Muscle layer of duodenum (tissue), 2 donors: ENCODE measurements at regions not wholly inside any gene's neighbourhood (a gene's known extent, or its start where the extent isn't known, plus 50 kb on each side); places are given as distances from the start of the nearest gene placed in this dataset.
"Not testable (repeated sequence)": the region's sequence is repeated elsewhere in the genome, so short reads cannot be mapped to it uniquely, and the experiment has no call there.

Experiments
- H3K27ac ChIP-seq: one replicate; pipeline ENCODE4 v1.7.0; 2013; ENCODE audit warnings: mild to moderate bottlenecking, low read length
- H3K27me3 ChIP-seq: one replicate; pipeline ENCODE4 v1.7.0; 2013; ENCODE audit warnings: low read depth, mild to moderate bottlenecking, control low read depth, low read length
- H3K36me3 ChIP-seq, 2 donors: one replicate each; pipeline ENCODE4 v1.7.0; 2013; ENCODE audit warnings: low read length in 2 of 2, control low read depth in 1 of 2, mild to moderate bottlenecking in 1 of 2; ENCODE audit not compliant: insufficient read depth in 2 of 2, control insufficient read depth in 1 of 2
- H3K4me1 ChIP-seq, 2 donors: one replicate each; pipeline ENCODE4 v1.7.0; 2013; ENCODE audit warnings: low read length in 2 of 2, mild to moderate bottlenecking in 2 of 2, control low read depth in 1 of 2, moderate library complexity in 1 of 2; ENCODE audit not compliant: insufficient read depth in 2 of 2, control insufficient read depth in 1 of 2
- H3K4me3 ChIP-seq, 2 donors: one replicate each; pipeline ENCODE4 v1.7.0; 2013; ENCODE audit warnings: low read length in 2 of 2, low read depth in 1 of 2, mild to moderate bottlenecking in 1 of 2
- H3K9me3 ChIP-seq, 2 donors: one replicate each; pipeline ENCODE4 v1.7.0; 2013; ENCODE audit warnings: low read length in 2 of 2, control low read depth in 1 of 2, mild to moderate bottlenecking in 1 of 2; ENCODE audit not compliant: control insufficient read depth in 1 of 2
- donor health status: healthy.

GRCh38 chr1:212155219-212155618, 119.7 kb downstream of the DTL start:
- no peaks in the 10 kb centered on the region for H3K27me3 ChIP-seq
- no peak overlapping the region for H3K27ac ChIP-seq
- no peaks in the 10 kb centered on the region for H3K4me1 ChIP-seq
- peaks cover 0 to 6% of the 10 kb centered on the region in 2 donors for H3K9me3 ChIP-seq
- no peak overlapping the region for H3K4me3 ChIP-seq
- no peaks in the 10 kb centered on the region for H3K36me3 ChIP-seq

- Histone ChIP-seq H3K4me1 (peaks cover 3% of the 10 kb centered on the region in 2 donors), H3K36me3 (no peaks in the 10 kb centered on the region), H3K4me3 (no peak overlapping the region), H3K27ac (no peak overlapping the region), H3K27me3 (no peaks in the 10 kb centered on the region), H3K9me3 (peaks cover 0 to 6% of the 10 kb centered on the region in 2 donors)
These were observed 121.7 kb downstream of the DTL start for GRCh38 chr1:212157252-212157651.

GRCh38 chr1:212158912-212159796, 123.6 kb downstream of the DTL start:
- H3K27ac ChIP-seq: no peak overlapping the region
- peaks cover 0 to 6% of the 10 kb centered on the region in 2 donors for H3K9me3 ChIP-seq
- no peaks in the 10 kb centered on the region for H3K27me3 ChIP-seq
- no peaks in the 10 kb centered on the region for H3K36me3 ChIP-seq
- peaks cover 5 to 15% of the 10 kb centered on the region in 2 donors for H3K4me1 ChIP-seq
- no peak overlapping the region for H3K4me3 ChIP-seq

GRCh38 chr1:212161231-212161781, 123.9 kb upstream of the PPP2R5A start:
- H3K27me3 ChIP-seq: no peaks in the 10 kb centered on the region
- H3K4me1 ChIP-seq: peaks cover 5 to 15% of the 10 kb centered on the region in 2 donors
- H3K27ac ChIP-seq: no peak overlapping the region
- H3K9me3 ChIP-seq: no peaks in the 10 kb centered on the region
- no peak overlapping the region for H3K4me3 ChIP-seq
- no peaks in the 10 kb centered on the region for H3K36me3 ChIP-seq

- Histone ChIP-seq H3K36me3 (no peaks in the 10 kb centered on the region), H3K9me3 (no peaks in the 10 kb centered on the region), H3K4me1 (peaks cover 8 to 22% of the 10 kb centered on the region in 2 donors), H3K27ac (no peak overlapping the region), H3K4me3 (no peak overlapping the region), H3K27me3 (no peaks in the 10 kb centered on the region)
These were observed 122.6 kb upstream of the PPP2R5A start for GRCh38 chr1:212162635-212163034.

GRCh38 chr1:212164095-212164872, 120.9 kb upstream of the PPP2R5A start:
- Histone ChIP-seq H3K4me1 (peaks cover 8 to 22% of the 10 kb centered on the region in 2 donors), H3K36me3 (no peaks in the 10 kb centered on the region), H3K27ac (no peak overlapping the region), H3K4me3 (no peak overlapping the region), H3K27me3 (no peaks in the 10 kb centered on the region), H3K9me3 (no peaks in the 10 kb centered on the region)

GRCh38 chr1:212166244-212166643, 119.0 kb upstream of the PPP2R5A start:
- Histone ChIP-seq H3K4me1 (peaks cover 8 to 22% of the 10 kb centered on the region in 2 donors), H3K27ac (no peak overlapping the region), H3K4me3 (no peak overlapping the region), H3K9me3 (no peaks in the 10 kb centered on the region), H3K36me3 (no peaks in the 10 kb centered on the region), H3K27me3 (no peaks in the 10 kb centered on the region)

- no peaks in the 10 kb centered on the region for H3K27me3 ChIP-seq
- no peak overlapping the region for H3K27ac ChIP-seq
- H3K9me3 ChIP-seq: no peaks in the 10 kb centered on the region
- peak overlapping the region in 1 of 2 donors; percentile 13 for H3K4me3 ChIP-seq
- H3K36me3 ChIP-seq: no peaks in the 10 kb centered on the region
- peaks cover 8 to 22% of the 10 kb centered on the region in 2 donors for H3K4me1 ChIP-seq
These were observed 118.6 kb upstream of the PPP2R5A start for GRCh38 chr1:212166644-212167043.

- H3K4me1 ChIP-seq: peaks cover 7 to 20% of the 10 kb centered on the region in 2 donors
- no peaks in the 10 kb centered on the region for H3K9me3 ChIP-seq
- no peaks in the 10 kb centered on the region for H3K36me3 ChIP-seq
- no peaks in the 10 kb centered on the region for H3K27me3 ChIP-seq
- H3K27ac ChIP-seq: no peak overlapping the region
- H3K4me3 ChIP-seq: peak overlapping the region in 1 of 2 donors; percentile 13
These were observed 118.1 kb upstream of the PPP2R5A start for GRCh38 chr1:212167098-212167497.

GRCh38 chr1:212173567-212173966, 111.6 kb upstream of the PPP2R5A start:
- Histone ChIP-seq H3K27me3 (no peaks in the 10 kb centered on the region), H3K9me3 (no peaks in the 10 kb centered on the region), H3K36me3 (no peaks in the 10 kb centered on the region), H3K4me3 (no peak overlapping the region), H3K27ac (no peak overlapping the region), H3K4me1 (no peaks in the 10 kb centered on the region)

- not testable (repeated sequence) for H3K27me3 ChIP-seq, H3K4me3 ChIP-seq, H3K4me1 ChIP-seq, H3K9me3 ChIP-seq, H3K27ac ChIP-seq, H3K36me3 ChIP-seq
These were observed 110.9 kb upstream of the PPP2R5A start for GRCh38 chr1:212174295-212174694.
